ENCODE measurements at regions not wholly inside any gene's neighbourhood (a gene's known extent, or its start where the extent isn't known, plus 50 kb on each side); places are given as distances from the start of the nearest gene placed in this dataset.
A peak's percentile ranks its signal among the peaks of the same experiment; 100 is the strongest.

- TF ChIP-seq, protein P1, sequence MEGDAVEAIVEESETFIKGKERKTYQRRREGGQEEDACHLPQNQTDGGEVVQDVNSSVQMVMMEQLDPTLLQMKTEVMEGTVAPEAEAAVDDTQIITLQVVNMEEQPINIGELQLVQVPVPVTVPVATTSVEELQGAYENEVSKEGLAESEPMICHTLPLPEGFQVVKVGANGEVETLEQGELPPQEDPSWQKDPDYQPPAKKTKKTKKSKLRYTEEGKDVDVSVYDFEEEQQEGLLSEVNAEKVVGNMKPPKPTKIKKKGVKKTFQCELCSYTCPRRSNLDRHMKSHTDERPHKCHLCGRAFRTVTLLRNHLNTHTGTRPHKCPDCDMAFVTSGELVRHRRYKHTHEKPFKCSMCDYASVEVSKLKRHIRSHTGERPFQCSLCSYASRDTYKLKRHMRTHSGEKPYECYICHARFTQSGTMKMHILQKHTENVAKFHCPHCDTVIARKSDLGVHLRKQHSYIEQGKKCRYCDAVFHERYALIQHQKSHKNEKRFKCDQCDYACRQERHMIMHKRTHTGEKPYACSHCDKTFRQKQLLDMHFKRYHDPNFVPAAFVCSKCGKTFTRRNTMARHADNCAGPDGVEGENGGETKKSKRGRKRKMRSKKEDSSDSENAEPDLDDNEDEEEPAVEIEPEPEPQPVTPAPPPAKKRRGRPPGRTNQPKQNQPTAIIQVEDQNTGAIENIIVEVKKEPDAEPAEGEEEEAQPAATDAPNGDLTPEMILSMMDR (IDR thresholded peaks at IDR 0.05) = no peak
- no peaks in the 10 kb centered on the region for H3K9me3 ChIP-seq (ENCODE audit: control insufficient read depth, insufficient read depth, low read length)
- Mint-ChIP-seq H3K9me3 (no peaks in the 10 kb centered on the region), H3K4me1 (peaks cover 23 to 28% of the 10 kb centered on the region in 2 donors), H3K27ac (peak overlapping the region; percentile 43 to 61), H3K36me3 (no peaks in the 10 kb centered on the region), H3K4me3 (peak overlapping the region; percentile 73), H3K27me3 (ENCODE audit: low read depth in 2 of 2) (no peaks in the 10 kb centered on the region)
- H3K27me3 ChIP-seq (ENCODE audit: control insufficient read depth, insufficient read depth, low read length) = no peaks in the 10 kb centered on the region
- ATAC-seq (peak in 2 of 3 donors; percentile 28 to 72), DNase-seq (peak in 1 of 2 donors; percentile 24)
- peak overlapping the region; percentile 12 for H3K27ac ChIP-seq (ENCODE audit: low read length)
- no peaks in the 10 kb centered on the region for H3K36me3 ChIP-seq (ENCODE audit: control insufficient read depth, insufficient read depth, low read length)
- H3K4me1 ChIP-seq (ENCODE audit: control insufficient read depth, insufficient read depth, low read length) = peaks cover 10% of the 10 kb centered on the region
- no peak overlapping the region for H3K4me3 ChIP-seq (ENCODE audit: low read length)
- intact Hi-C loops (cut with micrococcal nuclease) = no loop called here
Observed at GRCh38 chr1:110726755-110727154, 52.0 kb upstream of the KCNA3 start.
